Stimulated activated CD4-positive, alpha-beta T cell treated with anti-CD3 and anti-CD28 coated beads, Interleukin-15, amount 100 ng/mL, for 48 hours (primary cell): ENCODE measurements at regions not wholly inside any gene's neighbourhood (a gene's known extent, or its start where the extent isn't known, plus 50 kb on each side); places are given as distances from the start of the nearest gene placed in this dataset.

ENCODE experiments used
- DNase-seq, 2 donors: peaks; one replicate each; pipeline ENCODE4 v3.0.0-alpha.2; 2020; ENCODE audit warnings: low read depth in 2 of 2

- no peak for DNase-seq
These were observed 125.9 kb upstream of the RUNX3 start for GRCh38 chr1:25055961-25056360.

- no peak for DNase-seq
These were observed 125.3 kb upstream of the RUNX3 start for GRCh38 chr1:25055324-25055780.

GRCh38 chr1:25054526-25055323 is 124.6 kb upstream of the RUNX3 start:
- no peak for DNase-seq

GRCh38 chr1:25053576-25054250 is 123.6 kb upstream of the RUNX3 start:
- DNase-seq: no peak

- DNase-seq: no peak
These were observed 121.8 kb upstream of the RUNX3 start for GRCh38 chr1:25051906-25052305.

GRCh38 chr1:25051504-25051903 is 121.4 kb upstream of the RUNX3 start:
- no peak for DNase-seq

- no peak for DNase-seq
These were observed 120.1 kb upstream of the RUNX3 start for GRCh38 chr1:25050165-25050564.

GRCh38 chr1:25049190-25049589 is 119.1 kb upstream of the RUNX3 start:
- DNase-seq: no peak

GRCh38 chr1:25048728-25049127 is 118.7 kb upstream of the RUNX3 start:
- DNase-seq: no peak

- DNase-seq: no peak
These were observed 117.6 kb upstream of the RUNX3 start for GRCh38 chr1:25047506-25048240.

GRCh38 chr1:25046194-25046532 is 116.1 kb upstream of the RUNX3 start:
- DNase-seq: no peak

- DNase-seq: no peak
These were observed 115.6 kb upstream of the RUNX3 start for GRCh38 chr1:25045480-25046193.

GRCh38 chr1:25043228-25043580 is 113.1 kb upstream of the RUNX3 start:
- no peak for DNase-seq

- no peak for DNase-seq
These were observed 112.5 kb upstream of the RUNX3 start for GRCh38 chr1:25042331-25043227.

- no peak for DNase-seq
These were observed 111.8 kb upstream of the RUNX3 start for GRCh38 chr1:25041916-25042315.

- DNase-seq: no peak
These were observed 110.1 kb upstream of the RUNX3 start for GRCh38 chr1:25040122-25040685.

- no peak for DNase-seq
These were observed 109.2 kb upstream of the RUNX3 start for GRCh38 chr1:25039229-25039628.

- no peak for DNase-seq
These were observed 108.6 kb upstream of the RUNX3 start for GRCh38 chr1:25038699-25039098.

GRCh38 chr1:25037174-25038074 is 107.3 kb upstream of the RUNX3 start:
- peak in 1 of 2 donors; percentile 60 for DNase-seq

GRCh38 chr1:25036117-25036546 is 106.1 kb upstream of the RUNX3 start:
- DNase-seq: no peak
